HG02759 (cell line): ENCODE measurements at regions not wholly inside any gene's neighbourhood (a gene's known extent, or its start where the extent isn't known, plus 50 kb on each side); places are given as distances from the start of the nearest gene placed in this dataset.
"Not testable (repeated sequence)": the region's sequence is repeated elsewhere in the genome, so short reads cannot be mapped to it uniquely, and the experiment has no call there.

Source experiments
- ATAC-seq: cut with Tn5 transposase; IDR thresholded peaks from one replicate; pipeline ENCODE4 v1.9.1; 2021; ENCODE audit warnings: mild to moderate bottlenecking, moderate library complexity; ENCODE audit not compliant: unreplicated experiment

GRCh38 chr12:125856366-125856765 is 791.1 kb downstream of the AACS start:
- no peak for ATAC-seq

GRCh38 chr12:125856896-125857295 is 791.7 kb downstream of the AACS start:
- ATAC-seq = no peak

GRCh38 chr12:125860672-125861288 is 795.5 kb downstream of the AACS start:
- no peak for ATAC-seq

GRCh38 chr12:125861299-125862281 is 796.4 kb downstream of the AACS start:
- ATAC-seq = no peak

GRCh38 chr12:125865236-125865635 is 800.0 kb downstream of the AACS start:
- not testable (repeated sequence) for ATAC-seq

- no peak for ATAC-seq
These were observed 806.8 kb downstream of the AACS start for GRCh38 chr12:125871811-125872594.

- no peak for ATAC-seq
These were observed 807.8 kb downstream of the AACS start for GRCh38 chr12:125873016-125873415.

GRCh38 chr12:125878483-125878882 is 813.2 kb downstream of the AACS start:
- ATAC-seq = no peak

- ATAC-seq = no peak
These were observed 816.9 kb downstream of the AACS start for GRCh38 chr12:125882141-125882540.

- no peak for ATAC-seq
These were observed 823.7 kb downstream of the AACS start for GRCh38 chr12:125888921-125889320.

- no peak for ATAC-seq
These were observed 824.5 kb downstream of the AACS start for GRCh38 chr12:125889742-125890141.

GRCh38 chr12:125890366-125890905 is 825.2 kb downstream of the AACS start:
- no peak for ATAC-seq

GRCh38 chr12:125890971-125891370 is 825.7 kb downstream of the AACS start:
- no peak for ATAC-seq

GRCh38 chr12:125892276-125892675 is 827.0 kb downstream of the AACS start:
- ATAC-seq = no peak

GRCh38 chr12:125902991-125903390 is 837.8 kb downstream of the AACS start:
- no peak for ATAC-seq

GRCh38 chr12:125907351-125907750 is 842.1 kb downstream of the AACS start:
- no peak for ATAC-seq

GRCh38 chr12:125919856-125920470 is 854.7 kb downstream of the AACS start:
- no peak for ATAC-seq

- ATAC-seq = no peak
These were observed 857.1 kb downstream of the AACS start for GRCh38 chr12:125922330-125922729.

- no peak for ATAC-seq
These were observed 871.3 kb downstream of the AACS start for GRCh38 chr12:125936502-125936901.

- ATAC-seq = no peak
These were observed 879.2 kb downstream of the AACS start for GRCh38 chr12:125944446-125944845.

- ATAC-seq = no peak
These were observed 884.2 kb downstream of the AACS start for GRCh38 chr12:125949471-125949870.
